GM18511 (cell line): ENCODE measurements at regions not wholly inside any gene's neighbourhood (a gene's known extent, or its start where the extent isn't known, plus 50 kb on each side); places are given as distances from the start of the nearest gene placed in this dataset.
A peak's percentile ranks its signal among the peaks of the same experiment; 100 is the strongest.
"Not testable (repeated sequence)": the region's sequence is repeated elsewhere in the genome, so short reads cannot be mapped to it uniquely, and the experiment has no call there.

Source experiments
- ATAC-seq: cut with Tn5 transposase; IDR thresholded peaks from one replicate; pipeline ENCODE4 v1.9.1; 2021; ENCODE audit warnings: mild to moderate bottlenecking, moderate library complexity; ENCODE audit not compliant: unreplicated experiment

DNA sequence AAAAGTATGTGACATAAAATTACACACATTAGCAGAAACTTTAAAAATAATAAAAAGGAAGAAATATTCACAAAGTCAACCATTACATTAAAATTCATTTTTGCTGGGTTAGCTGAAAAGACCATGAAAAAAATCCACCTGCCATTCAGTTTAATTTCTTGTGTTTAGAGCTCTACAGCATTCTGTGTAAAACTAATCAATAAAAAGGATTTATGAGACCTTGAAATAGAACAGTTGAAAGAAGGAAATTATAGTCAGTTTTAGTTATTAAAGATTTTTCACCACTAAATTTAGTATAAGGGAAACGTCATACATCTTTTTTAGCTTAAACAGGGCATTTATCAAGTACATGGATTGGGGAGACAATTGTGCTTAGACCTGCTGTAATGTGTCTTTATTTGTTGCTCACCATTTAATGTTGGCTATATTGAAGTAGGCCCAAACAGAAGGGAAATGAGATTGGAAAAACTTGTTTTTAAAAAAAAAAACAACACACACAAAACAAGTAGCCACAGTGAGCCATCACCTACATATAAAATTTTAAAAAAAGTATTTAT lies 438.7 kb upstream of the POU3F2 start:
- no peak for ATAC-seq

DNA sequence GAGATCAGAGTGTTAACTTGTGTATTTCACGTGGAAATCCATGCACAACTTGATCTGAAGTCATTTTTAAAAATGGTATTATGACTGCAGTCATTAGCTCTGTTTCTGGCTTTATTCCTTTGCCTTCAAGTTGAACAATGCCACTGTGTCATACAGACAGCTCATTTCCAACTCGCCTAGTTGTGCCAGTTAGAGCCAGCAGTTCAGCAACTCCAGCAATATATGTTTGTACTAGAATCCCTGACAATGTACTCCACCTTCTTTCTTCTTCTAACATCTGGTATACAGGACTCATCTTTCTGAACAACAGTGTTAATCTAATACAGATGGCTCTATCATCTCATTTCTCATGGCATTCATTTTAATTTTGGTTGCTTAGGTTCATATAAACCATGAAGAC lies 418.3 kb upstream of the POU3F2 start:
- no peak for ATAC-seq

GRCh38 chr6:98416497-98417158 lies 417.7 kb upstream of the POU3F2 start:
- not testable (repeated sequence) for ATAC-seq

- ATAC-seq = peak; percentile 95
Observed at GRCh38 chr6:98433325-98434056, 400.9 kb upstream of the POU3F2 start.

- ATAC-seq = no peak
Observed at GRCh38 chr6:98443633-98444032, 390.7 kb upstream of the POU3F2 start.

DNA sequence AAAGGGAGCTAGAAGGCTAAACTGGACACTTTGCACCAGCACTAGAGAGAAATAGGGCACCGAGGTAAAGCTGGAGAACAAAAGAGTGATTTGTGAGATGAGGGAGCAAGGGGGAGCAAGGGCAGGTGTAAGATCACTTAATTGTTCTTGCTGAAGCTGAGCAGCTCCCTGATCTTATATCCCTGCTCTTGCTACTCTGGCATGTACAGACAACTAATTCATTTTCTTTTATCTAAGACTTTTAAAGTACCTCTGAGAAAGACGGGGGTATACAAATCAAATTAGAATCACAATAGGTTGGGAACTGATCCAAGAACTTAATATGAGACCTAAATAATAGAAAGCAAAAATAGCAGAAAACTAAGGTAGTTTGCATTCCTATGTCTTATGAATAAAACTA lies 381.7 kb upstream of the POU3F2 start:
- ATAC-seq = no peak

GRCh38 chr6:98454809-98455322 lies 379.5 kb upstream of the POU3F2 start:
- no peak for ATAC-seq

GRCh38 chr6:98458708-98459107 lies 375.7 kb upstream of the POU3F2 start:
- ATAC-seq = no peak

DNA sequence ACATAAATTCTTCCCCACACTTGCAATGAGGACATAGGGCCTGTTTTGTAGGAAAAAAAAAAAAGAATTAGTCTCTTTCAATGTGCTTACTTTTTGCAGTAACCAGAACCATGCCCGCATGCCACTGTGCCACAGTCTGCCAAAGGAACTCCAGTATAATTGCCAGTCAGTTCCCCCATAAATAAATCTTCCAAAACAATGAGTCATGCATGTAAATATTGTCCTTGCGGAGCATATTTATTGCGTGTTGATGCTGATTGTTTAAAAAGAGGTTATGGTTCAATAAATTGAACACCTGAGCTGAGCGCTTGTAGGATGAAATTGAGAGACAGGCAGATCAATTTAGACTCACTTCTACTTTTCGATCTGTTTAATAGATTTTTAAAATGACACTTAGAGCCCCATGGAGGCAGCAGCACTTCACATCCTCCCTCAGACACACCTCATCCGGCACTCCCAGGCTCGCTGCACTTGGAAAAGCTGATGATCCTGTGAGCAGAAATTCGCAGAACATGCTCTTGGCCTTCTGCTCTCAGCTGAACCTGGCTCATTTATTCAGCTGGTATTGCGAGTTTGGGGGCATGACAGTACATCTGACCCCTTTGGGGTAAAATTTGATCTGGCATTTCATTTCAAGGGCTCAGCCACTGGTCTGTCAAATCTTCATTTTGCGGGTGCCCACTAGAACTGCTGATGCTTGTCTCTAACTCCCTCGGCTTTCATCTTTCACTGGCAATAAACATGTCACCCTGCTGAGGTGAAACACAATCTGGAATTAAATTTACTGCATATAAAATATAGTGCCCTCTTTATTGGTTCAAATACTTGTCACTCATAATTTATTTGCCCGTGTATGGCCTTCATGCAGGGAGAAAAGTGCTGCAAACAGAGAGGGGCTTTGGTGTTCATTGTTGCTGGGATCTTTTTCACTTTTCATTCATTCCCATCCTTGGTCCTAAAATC lies 371.1 kb upstream of the POU3F2 start:
- ATAC-seq = no peak

GRCh38 chr6:98467091-98467490 lies 367.3 kb upstream of the POU3F2 start:
- no peak for ATAC-seq

GRCh38 chr6:98467902-98468301 lies 366.5 kb upstream of the POU3F2 start:
- no peak for ATAC-seq

DNA sequence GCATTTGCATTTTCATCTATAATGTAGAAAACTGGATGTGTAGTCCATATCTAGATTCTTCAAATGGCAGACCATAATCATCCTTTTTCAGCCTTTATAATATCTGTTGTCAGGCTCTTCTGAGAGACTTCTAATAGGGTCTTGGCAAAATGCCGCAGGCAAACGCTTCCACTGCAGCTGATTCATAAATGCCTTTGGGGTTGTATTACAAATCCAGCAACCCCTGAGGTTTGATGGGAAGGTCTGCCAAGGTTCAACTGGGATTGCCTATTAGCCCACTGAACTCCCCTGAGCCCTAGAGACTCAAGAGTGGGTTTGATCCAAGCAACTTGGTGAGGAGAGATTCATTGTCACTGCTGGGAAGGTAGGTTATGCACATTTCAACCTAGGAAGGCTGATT lies 365.2 kb upstream of the POU3F2 start:
- no peak for ATAC-seq

DNA sequence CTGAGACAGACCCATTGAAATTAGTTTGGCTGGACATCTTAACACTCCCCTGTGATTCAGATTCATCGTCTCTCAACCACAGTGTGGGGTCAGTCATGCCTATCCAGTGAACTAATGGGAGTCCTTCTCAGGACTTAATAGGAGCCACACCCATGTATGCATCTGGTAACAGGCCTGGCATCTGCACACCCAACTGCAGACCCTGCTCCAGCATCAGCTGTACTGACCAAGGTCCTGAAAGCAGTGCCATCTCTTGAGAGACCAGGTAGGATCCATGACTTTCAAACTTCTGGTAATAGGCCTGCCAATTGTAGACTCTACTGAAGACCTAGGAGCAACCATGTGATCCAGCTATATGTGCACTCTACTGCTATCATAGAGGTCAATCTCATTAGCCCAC lies 363.6 kb upstream of the POU3F2 start:
- ATAC-seq = no peak

GRCh38 chr6:98471444-98471843 lies 362.9 kb upstream of the POU3F2 start:
- no peak for ATAC-seq

DNA sequence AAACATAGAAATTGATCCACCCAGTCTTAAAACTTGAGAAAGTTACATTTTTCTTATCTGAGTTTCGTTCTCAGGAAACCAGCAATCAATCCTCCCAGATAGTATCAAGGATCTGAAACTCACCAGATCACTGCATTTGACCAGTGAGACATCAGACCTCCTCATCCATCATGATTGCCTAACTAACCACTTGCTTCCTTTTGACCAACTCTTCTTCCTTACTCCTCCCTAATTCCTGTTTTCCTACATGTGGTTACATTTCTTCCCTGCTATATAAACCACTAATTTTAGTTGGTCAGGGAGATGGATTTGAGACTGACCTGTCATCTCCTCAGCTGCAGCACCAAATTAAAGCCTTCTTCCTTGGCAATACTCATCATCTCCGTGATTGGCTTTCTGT lies 357.1 kb upstream of the POU3F2 start:
- ATAC-seq = no peak

DNA sequence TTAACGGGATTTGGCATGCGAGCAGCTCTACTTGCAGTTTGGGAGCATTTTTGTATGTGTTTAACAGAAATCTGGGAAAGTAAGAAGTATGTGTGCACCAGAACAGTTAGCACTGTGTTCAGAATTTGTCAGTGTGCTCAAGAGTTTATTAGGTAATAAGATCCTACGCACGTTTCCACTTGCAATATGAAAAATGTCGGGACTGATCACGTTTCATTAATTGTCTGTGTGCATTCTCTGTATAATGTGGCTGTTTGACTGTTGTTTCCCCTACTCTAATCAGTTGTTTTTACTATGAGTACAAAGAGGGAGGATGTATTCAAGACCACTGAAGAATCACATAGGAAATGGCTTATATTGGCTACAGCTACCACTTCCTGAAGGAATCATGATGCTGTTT lies 349.7 kb upstream of the POU3F2 start:
- no peak for ATAC-seq

- no peak for ATAC-seq
Observed at GRCh38 chr6:98485593-98485992, 348.8 kb upstream of the POU3F2 start.

DNA sequence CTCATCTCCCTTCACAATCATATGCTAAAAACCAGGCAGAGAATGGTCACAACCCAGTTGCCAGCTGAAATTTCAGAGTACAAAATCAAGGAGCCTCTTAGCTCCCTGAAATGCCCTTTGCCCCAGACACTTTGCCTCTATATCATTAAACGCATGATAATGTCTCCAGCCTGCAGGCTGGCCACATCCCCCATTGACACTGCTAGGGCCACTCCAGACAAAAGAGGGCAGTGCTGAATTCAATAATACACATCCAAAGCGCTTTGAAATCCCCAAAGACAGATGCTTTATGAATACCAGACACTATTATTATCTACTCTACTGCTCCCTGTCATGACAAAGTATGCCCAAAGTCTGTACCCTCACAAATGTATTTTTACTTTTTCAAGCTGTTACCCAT lies 348.3 kb upstream of the POU3F2 start:
- ATAC-seq = no peak

DNA sequence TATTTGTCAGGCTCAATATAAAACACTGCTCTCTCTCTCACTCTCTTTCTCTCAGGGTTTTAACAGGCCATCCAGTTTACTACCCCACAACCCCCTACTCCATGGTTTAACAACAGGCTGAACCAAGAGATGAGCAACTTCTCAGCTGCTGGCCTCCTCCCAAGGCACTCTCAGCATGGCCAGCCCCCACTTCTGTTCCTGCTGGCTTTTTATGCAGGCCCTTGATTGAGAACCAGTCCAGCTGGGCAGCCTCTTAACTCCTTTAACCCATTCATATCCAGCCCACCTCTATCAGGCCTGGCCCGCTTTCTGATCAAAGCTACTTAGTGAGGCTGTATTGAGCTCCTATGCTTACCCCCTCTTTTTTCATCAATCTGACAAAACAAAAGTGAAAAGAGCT lies 346.8 kb upstream of the POU3F2 start:
- no peak for ATAC-seq

DNA sequence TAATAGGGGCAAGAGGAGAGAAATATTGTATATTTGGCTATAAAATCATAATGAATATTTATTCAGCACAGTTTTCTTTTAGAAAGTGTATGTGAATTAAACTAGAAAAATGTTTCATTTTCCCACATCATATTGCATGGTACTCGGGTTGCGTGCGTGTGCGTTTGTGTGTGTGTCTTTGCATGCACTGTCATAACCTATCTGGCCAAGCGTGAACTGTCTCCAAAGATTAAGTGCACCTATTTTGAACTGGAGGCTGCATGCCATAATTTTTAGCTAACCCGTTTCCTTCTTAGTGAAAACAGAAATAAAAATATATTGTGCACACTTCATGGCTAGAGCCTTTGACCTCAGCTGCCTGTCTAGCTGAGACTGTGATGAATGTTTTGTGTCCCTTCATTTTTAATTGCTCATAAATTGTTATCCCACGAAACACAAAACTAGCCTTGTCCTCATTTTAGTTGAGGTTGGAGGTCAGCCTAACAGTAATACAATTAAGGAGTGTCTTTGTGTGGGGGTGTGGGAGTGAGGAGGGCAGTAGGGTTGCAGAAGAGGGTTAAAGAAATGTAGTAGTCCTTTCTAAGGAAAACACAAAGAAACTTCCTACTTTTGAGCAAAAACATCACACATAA lies 336.1 kb upstream of the POU3F2 start:
- ATAC-seq = no peak

DNA sequence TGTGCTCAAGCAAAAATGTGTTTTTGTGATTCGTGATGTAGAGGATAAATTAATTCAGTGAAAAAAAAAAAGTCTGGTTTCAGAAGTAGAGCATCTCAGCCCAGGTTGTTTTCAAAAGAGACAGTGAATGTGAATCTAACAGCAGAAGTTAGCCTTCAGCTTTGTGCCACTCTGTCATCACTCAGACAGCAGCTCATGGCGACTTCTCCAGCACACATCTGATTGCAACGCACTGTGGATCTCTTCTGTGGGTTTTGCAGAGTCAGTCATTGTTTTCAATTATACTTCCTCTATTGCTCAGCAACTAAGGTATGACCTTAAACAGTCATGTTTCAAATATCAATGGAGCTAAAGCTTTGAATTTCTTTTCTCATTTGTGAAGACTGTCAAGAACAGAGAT lies 335.5 kb upstream of the POU3F2 start:
- ATAC-seq = no peak
